CD4-positive, alpha-beta T cell (primary cell): ENCODE measurements at regions not wholly inside any gene's neighbourhood (a gene's known extent, or its start where the extent isn't known, plus 50 kb on each side); places are given as distances from the start of the nearest gene placed in this dataset.

Experiments
- ATAC-seq: fragments of 200-7000 bp; cut with Tn5 transposase; one replicate; pipeline ENCODE4 v1.10.0; 2022; ENCODE audit warnings: mild to moderate bottlenecking; ENCODE audit not compliant: poor library complexity
- CTCF ChIA-PET: fragments of 350-600 bp; sonication (Branson Sonifier 250); formaldehyde crosslinking; loops from one replicate; lab custom pipeline; 2021; ENCODE audit warnings: antibody characterized with exemption, inconsistent platforms; lab: Charles Lee
- POLR2A ChIA-PET: fragments of 350-600 bp; sonication (Branson Sonifier 250); formaldehyde crosslinking; loops from one replicate; lab custom pipeline; 2021; ENCODE audit warnings: antibody characterized with exemption, inconsistent platforms; lab: Charles Lee
- DNase-seq, 14 experiments: peaks; one replicate each; pipeline ENCODE4 v3.0.0-alpha.2; 2013 to 2020; ENCODE audit warnings: mixed read lengths in 2 of 14
- H3K27ac ChIP-seq, 2 donors: one replicate each; pipeline versions ENCODE4 v1.5.1 to v1.7.0; 2013; ENCODE audit warnings: low read length in 2 of 2, low read depth in 1 of 2, mild to moderate bottlenecking in 1 of 2
- H3K27me3 ChIP-seq, 2 experiments: 1 replicate in 1 of 2; 2 replicates in 1 of 2; pipeline versions ENCODE4 v1.6.1 to v1.7.0; 2013; ENCODE audit warnings: low read length in 2 of 2, control low read depth in 1 of 2, mild to moderate bottlenecking in 1 of 2, moderate library complexity in 1 of 2; ENCODE audit not compliant: insufficient read depth in 2 of 2, control insufficient read depth in 1 of 2
- H3K36me3 ChIP-seq: one replicate; pipeline ENCODE4 v1.6.1; 2013; ENCODE audit warnings: low read length, control low read depth; ENCODE audit not compliant: insufficient read depth
- H3K4me1 ChIP-seq: one replicate; pipeline ENCODE4 v1.6.1; 2013; ENCODE audit warnings: low read length, control low read depth; ENCODE audit not compliant: insufficient read depth
- H3K4me3 ChIP-seq: one replicate; pipeline ENCODE4 v1.5.1; 2013; ENCODE audit warnings: mild to moderate bottlenecking, low read length, moderate library complexity
- H3K9me3 ChIP-seq, 2 experiments: 1 replicate in 1 of 2; 2 replicates in 1 of 2; pipeline versions ENCODE4 v1.6.1 to v1.7.0; 2013; ENCODE audit warnings: low read length in 2 of 2, mild to moderate bottlenecking in 2 of 2, control low read depth in 1 of 2, moderate library complexity in 1 of 2; ENCODE audit not compliant: control insufficient read depth in 1 of 2, insufficient read depth in 1 of 2
- H3K27ac Mint-ChIP-seq: one replicate; pipeline ENCODE4 v1.8.0; 2020; ENCODE audit warnings: mixed read lengths
- H3K27me3 Mint-ChIP-seq: one replicate; pipeline ENCODE4 v1.8.0; 2021; ENCODE audit warnings: mixed read lengths
- H3K36me3 Mint-ChIP-seq: one replicate; pipeline ENCODE4 v1.8.0; 2021; ENCODE audit warnings: low read depth, mixed read lengths
- H3K4me1 Mint-ChIP-seq: one replicate; pipeline ENCODE4 v1.8.0; 2021; ENCODE audit warnings: low read depth, mixed read lengths
- H3K4me3 Mint-ChIP-seq: one replicate; pipeline ENCODE4 v1.8.0; 2020; ENCODE audit warnings: mild to moderate bottlenecking, mixed read lengths
- H3K9me3 Mint-ChIP-seq: one replicate; pipeline ENCODE4 v1.8.0; 2020; ENCODE audit warnings: mixed read lengths
- intact Hi-C, 2 experiments: fragments of 100-400 bp; cut with DNase I in 1 of 2; cut with micrococcal nuclease in 1 of 2; formaldehyde crosslinking; loops; one replicate each; pipeline versions ENCODE4 v1.15.1 to v1.9.0; 2023 to 2025; cut with DNase I, micrococcal nuclease
- TF ChIP-seq, protein P1 (sequence below): fragments of 200-600 bp; IDR thresholded peaks from one replicate; pipeline ENCODE4 v1.8.0; 2022; ENCODE audit warnings: antibody characterized with exemption, mild to moderate bottlenecking

DNA sequence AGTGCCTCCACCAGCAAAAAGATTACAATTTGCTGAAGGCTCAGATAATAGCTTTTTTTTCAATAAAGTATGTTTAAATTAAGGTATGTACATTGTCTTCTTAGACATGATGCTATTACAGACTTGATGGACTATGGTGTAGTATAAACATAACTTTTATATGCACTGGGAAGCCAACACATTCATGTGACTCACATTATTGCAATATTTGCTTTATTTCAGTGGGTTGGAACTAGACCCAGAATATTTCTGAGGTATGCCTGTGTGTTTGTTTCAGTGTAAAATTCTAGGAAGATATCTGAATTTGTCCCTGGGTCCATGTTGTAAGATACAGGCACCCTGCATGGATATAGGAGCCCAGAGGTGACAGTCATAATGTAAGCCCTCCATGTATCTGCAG lies 120.0 kb upstream of the BDNF start:
- no peak overlapping the region for H3K27ac Mint-ChIP-seq
- H3K27me3 ChIP-seq, result no peaks in the 10 kb centered on the region
- no peaks in the 10 kb centered on the region for H3K4me1 Mint-ChIP-seq
- H3K27me3 Mint-ChIP-seq, result peaks cover 4% of the 10 kb centered on the region
- H3K4me3 ChIP-seq, result no peak overlapping the region
- no peaks in the 10 kb centered on the region for H3K4me1 ChIP-seq
- POLR2A ChIA-PET, result no interaction called here
- no peak overlapping the region for H3K27ac ChIP-seq
- ATAC-seq (no peak), DNase-seq (no peak)
- H3K9me3 ChIP-seq, result peaks cover 0 to 9% of the 10 kb centered on the region in 2 experiments
- TF ChIP-seq, protein P1, sequence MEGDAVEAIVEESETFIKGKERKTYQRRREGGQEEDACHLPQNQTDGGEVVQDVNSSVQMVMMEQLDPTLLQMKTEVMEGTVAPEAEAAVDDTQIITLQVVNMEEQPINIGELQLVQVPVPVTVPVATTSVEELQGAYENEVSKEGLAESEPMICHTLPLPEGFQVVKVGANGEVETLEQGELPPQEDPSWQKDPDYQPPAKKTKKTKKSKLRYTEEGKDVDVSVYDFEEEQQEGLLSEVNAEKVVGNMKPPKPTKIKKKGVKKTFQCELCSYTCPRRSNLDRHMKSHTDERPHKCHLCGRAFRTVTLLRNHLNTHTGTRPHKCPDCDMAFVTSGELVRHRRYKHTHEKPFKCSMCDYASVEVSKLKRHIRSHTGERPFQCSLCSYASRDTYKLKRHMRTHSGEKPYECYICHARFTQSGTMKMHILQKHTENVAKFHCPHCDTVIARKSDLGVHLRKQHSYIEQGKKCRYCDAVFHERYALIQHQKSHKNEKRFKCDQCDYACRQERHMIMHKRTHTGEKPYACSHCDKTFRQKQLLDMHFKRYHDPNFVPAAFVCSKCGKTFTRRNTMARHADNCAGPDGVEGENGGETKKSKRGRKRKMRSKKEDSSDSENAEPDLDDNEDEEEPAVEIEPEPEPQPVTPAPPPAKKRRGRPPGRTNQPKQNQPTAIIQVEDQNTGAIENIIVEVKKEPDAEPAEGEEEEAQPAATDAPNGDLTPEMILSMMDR, result no peak
- no peak overlapping the region for H3K4me3 Mint-ChIP-seq
- no peaks in the 10 kb centered on the region for H3K36me3 Mint-ChIP-seq
- intact Hi-C loops, result no loop called here
- H3K36me3 ChIP-seq, result no peaks in the 10 kb centered on the region
- CTCF ChIA-PET, result no interaction called here
- H3K9me3 Mint-ChIP-seq, result no peaks in the 10 kb centered on the region

DNA sequence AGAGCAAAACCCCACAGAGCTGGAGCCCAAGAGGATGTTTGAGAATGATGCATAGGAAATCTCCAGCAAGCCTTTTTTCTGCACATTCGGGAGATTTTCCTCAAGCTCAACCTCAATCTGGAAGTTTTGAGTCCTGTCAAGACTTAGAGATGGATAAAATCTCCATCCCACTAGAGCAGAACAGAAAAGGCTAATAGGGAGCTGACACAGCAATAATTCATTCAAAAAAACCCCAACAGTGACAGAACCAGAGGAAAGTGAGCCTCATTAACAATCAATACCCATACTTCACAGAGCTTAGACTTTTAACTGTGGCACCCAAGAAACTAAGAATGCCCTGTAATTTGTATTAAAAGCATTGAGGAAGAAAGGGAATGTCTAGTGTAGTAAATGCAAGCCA lies 115.9 kb upstream of the BDNF start:
- POLR2A ChIA-PET, result no interaction called here
- Mint-ChIP-seq H3K4me3 (no peak overlapping the region), H3K4me1 (no peaks in the 10 kb centered on the region), H3K27ac (no peak overlapping the region), H3K27me3 (peaks cover 12% of the 10 kb centered on the region), H3K36me3 (no peaks in the 10 kb centered on the region), H3K9me3 (no peaks in the 10 kb centered on the region)
- H3K36me3 ChIP-seq, result no peaks in the 10 kb centered on the region
- CTCF ChIA-PET, result no interaction called here
- H3K27ac ChIP-seq, result no peak overlapping the region
- peaks cover 0 to 5% of the 10 kb centered on the region in 2 experiments for H3K9me3 ChIP-seq
- no peak overlapping the region for H3K4me3 ChIP-seq
- ATAC-seq, result no peak
- intact Hi-C loops, result no loop called here
- TF ChIP-seq, protein P1, result no peak
- H3K4me1 ChIP-seq, result no peaks in the 10 kb centered on the region
- H3K27me3 ChIP-seq, result no peaks in the 10 kb centered on the region
- no peak for DNase-seq

DNA sequence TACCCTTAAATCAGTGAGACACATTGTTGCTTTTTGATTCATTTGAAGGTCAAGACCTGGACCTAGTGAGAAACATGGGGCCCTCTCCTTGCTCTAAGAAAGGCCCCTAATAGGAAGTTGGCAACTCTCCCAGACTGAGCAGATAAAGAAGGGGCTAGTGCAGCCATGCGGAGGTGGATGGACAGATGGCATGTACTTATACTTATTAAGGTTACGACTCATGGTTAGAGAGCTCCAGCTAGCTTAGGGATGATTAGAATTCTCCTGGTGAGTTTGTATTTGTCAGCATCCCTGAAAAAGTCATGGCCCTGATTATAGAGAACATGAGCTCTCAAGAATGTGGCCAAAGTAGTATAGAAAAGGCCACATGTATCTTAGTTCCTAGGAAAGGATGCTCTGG lies 112.1 kb upstream of the BDNF start:
- intact Hi-C loops, result no loop called here

More for the DNA sequence above, 112.1 kb upstream of the BDNF start:
- H3K4me1 Mint-ChIP-seq, result no peaks in the 10 kb centered on the region
- DNase-seq (no peak), ATAC-seq (no peak)
- Histone ChIP-seq H3K36me3 (no peaks in the 10 kb centered on the region), H3K4me1 (no peaks in the 10 kb centered on the region), H3K27ac (no peak overlapping the region), H3K9me3 (no peaks in the 10 kb centered on the region), H3K4me3 (no peak overlapping the region), H3K27me3 (no peaks in the 10 kb centered on the region)
- peaks cover 8% of the 10 kb centered on the region for H3K27me3 Mint-ChIP-seq
- TF ChIP-seq, protein P1, result no peak
- no peak overlapping the region for H3K4me3 Mint-ChIP-seq
- no peak overlapping the region for H3K27ac Mint-ChIP-seq
- no peaks in the 10 kb centered on the region for H3K36me3 Mint-ChIP-seq
- POLR2A ChIA-PET, result no interaction called here
- CTCF ChIA-PET, result interaction anchor here (0.9 kb wide), 1 partner anchor 9 kb away, joined by 3 read pairs; no protein-coding TSS in a partner anchor
- H3K9me3 Mint-ChIP-seq, result no peaks in the 10 kb centered on the region
